WTC11 (cell line): ENCODE measurements at regions not wholly inside any gene's neighbourhood (a gene's known extent, or its start where the extent isn't known, plus 50 kb on each side); places are given as distances from the start of the nearest gene placed in this dataset.

Source experiments
- ATAC-seq: fragments of 200-7000 bp; cut with Tn5 transposase; 2 replicates; pipeline ENCODE4 v1.10.0; 2021; ENCODE audit warnings: mild to moderate bottlenecking, moderate library complexity
- CTCF ChIA-PET: fragments of 300-600 bp; sonication (Branson Sonifier 250); formaldehyde crosslinking; loops from one replicate; lab custom pipeline; 2021; ENCODE audit warnings: antibody characterized with exemption; lab: Charles Lee
- POLR2A ChIA-PET: fragments of 350-600 bp; sonication (Branson Sonifier 250); formaldehyde crosslinking; loops from one replicate; lab custom pipeline; 2021; ENCODE audit warnings: antibody characterized with exemption; lab: Charles Lee
- DNase-seq: peaks from one replicate; pipeline ENCODE4 v3.0.0; 2021; ENCODE audit warnings: low spot score
- H3K27ac Mint-ChIP-seq: 2 replicates; pipeline ENCODE4 v1.8.0; 2021; ENCODE audit warnings: mixed read lengths
- H3K27me3 Mint-ChIP-seq: 2 replicates; pipeline ENCODE4 v1.8.0; 2021; ENCODE audit warnings: low read depth, mild to moderate bottlenecking, moderate library complexity, mixed read lengths
- H3K36me3 Mint-ChIP-seq: 2 replicates; pipeline ENCODE4 v1.8.0; 2021; ENCODE audit warnings: mixed read lengths
- H3K4me1 Mint-ChIP-seq: 2 replicates; pipeline ENCODE4 v1.8.0; 2022; ENCODE audit warnings: mixed read lengths
- H3K4me3 Mint-ChIP-seq: 2 replicates; pipeline ENCODE4 v1.8.0; 2021; ENCODE audit warnings: mild to moderate bottlenecking, moderate library complexity, mixed read lengths
- H3K9me3 Mint-ChIP-seq: 2 replicates; pipeline ENCODE4 v1.8.0; 2021; ENCODE audit warnings: mixed read lengths
- CDX4 ChIP-seq: fragments of 250-450 bp; sonication (Bioruptor Pico); IDR thresholded peaks from 2 replicates; pipeline ENCODE4 v1.9.0; 2021; ENCODE audit warnings: moderate library complexity, mild to moderate bottlenecking, inconsistent platforms, borderline replicate concordance
- E2F5 ChIP-seq: sonication (generic); formaldehyde crosslinking; IDR thresholded peaks from 2 replicates; pipeline ENCODE4 v1.8.1; 2022; ENCODE audit warnings: mild to moderate bottlenecking, moderate library complexity, missing genetic modification reagents
- ERG ChIP-seq: fragments of 250-450 bp; sonication (Bioruptor Pico); IDR thresholded peaks from 2 replicates; pipeline ENCODE4 v1.8.0; 2021; ENCODE audit warnings: mild to moderate bottlenecking
- FOXK1 ChIP-seq: sonication (generic); formaldehyde crosslinking; IDR thresholded peaks from 2 replicates; pipeline ENCODE4 v1.8.0; 2022; ENCODE audit warnings: mild to moderate bottlenecking, moderate library complexity, missing genetic modification reagents
- HMGA2 ChIP-seq: fragments of 250-450 bp; sonication (Bioruptor Pico); IDR thresholded peaks from 2 replicates; pipeline ENCODE4 v1.4.0; 2021; ENCODE audit warnings: mild to moderate bottlenecking, moderate library complexity
- HMGXB4 ChIP-seq: sonication (generic); formaldehyde crosslinking; IDR thresholded peaks from 2 replicates; pipeline ENCODE4 v1.8.1; 2023; ENCODE audit warnings: mild to moderate bottlenecking, moderate library complexity, missing genetic modification reagents
- IRF1 ChIP-seq: sonication (generic); formaldehyde crosslinking; IDR thresholded peaks from 2 replicates; pipeline ENCODE4 v1.8.0; 2023; ENCODE audit warnings: missing genetic modification reagents
- MAX ChIP-seq: sonication (generic); formaldehyde crosslinking; IDR thresholded peaks from 2 replicates; pipeline ENCODE4 v1.8.0; 2022; ENCODE audit warnings: mild to moderate bottlenecking, missing genetic modification reagents
- NR1H2 ChIP-seq: sonication (generic); formaldehyde crosslinking; IDR thresholded peaks from 2 replicates; pipeline ENCODE4 v1.9.0; 2021; ENCODE audit warnings: mild to moderate bottlenecking, moderate library complexity, missing genetic modification reagents
- NR2C2 ChIP-seq: sonication (generic); formaldehyde crosslinking; IDR thresholded peaks from 2 replicates; pipeline ENCODE4 v1.8.0; 2022; ENCODE audit warnings: mild to moderate bottlenecking, missing genetic modification reagents
- NR3C1 ChIP-seq: sonication (generic); formaldehyde crosslinking; conservative IDR thresholded peaks from 2 replicates; pipeline ENCODE4 v1.8.1; 2023; ENCODE audit warnings: low read depth, mild to moderate bottlenecking, missing genetic modification reagents
- SP1 ChIP-seq: sonication (generic); formaldehyde crosslinking; conservative IDR thresholded peaks from 2 replicates; pipeline ENCODE4 v1.8.1; 2022; ENCODE audit warnings: missing genetic modification reagents
- TP53 ChIP-seq: sonication (generic); formaldehyde crosslinking; IDR thresholded peaks from 2 replicates; pipeline ENCODE4 v1.8.1; 2023; ENCODE audit warnings: mild to moderate bottlenecking, missing genetic modification reagents
- ZBTB21 ChIP-seq: sonication (generic); formaldehyde crosslinking; IDR thresholded peaks from 2 replicates; pipeline ENCODE4 v1.8.1; 2023; ENCODE audit warnings: mild to moderate bottlenecking, missing genetic modification reagents, borderline replicate concordance
- ZNF232 ChIP-seq: sonication (generic); formaldehyde crosslinking; IDR thresholded peaks from 2 replicates; pipeline ENCODE4 v1.8.0; 2022; ENCODE audit warnings: mild to moderate bottlenecking, missing genetic modification reagents
- ZNF423 ChIP-seq: fragments of 250-450 bp; sonication (Bioruptor Pico); IDR thresholded peaks from 2 replicates; pipeline ENCODE4 v2.1.2; 2022; ENCODE audit warnings: mild to moderate bottlenecking, moderate library complexity
- ZNF425 ChIP-seq: fragments of 250-450 bp; sonication (Bioruptor Pico); conservative IDR thresholded peaks from 2 replicates; pipeline ENCODE4 v1.9.0; 2021; ENCODE audit warnings: mild to moderate bottlenecking
- ZNF532 ChIP-seq: fragments of 250-450 bp; sonication (Bioruptor Pico); IDR thresholded peaks from 2 replicates; pipeline ENCODE4 v1.9.0; 2021; ENCODE audit warnings: mild to moderate bottlenecking, borderline replicate concordance

- POLR2A ChIA-PET, result no interaction called here
- Mint-ChIP-seq H3K27me3 (no peaks in the 10 kb centered on the region), H3K9me3 (no peaks in the 10 kb centered on the region)
Observed at GRCh38 chr12:89839444-89839843, 130.8 kb upstream of the ATP2B1 start.

More at GRCh38 chr12:89839444-89839843, 130.8 kb upstream of the ATP2B1 start:
- no peak for ATAC-seq
- no peak overlapping the region for H3K4me3 Mint-ChIP-seq
- CTCF ChIA-PET, result no interaction called here
- TF ChIP-seq HMGXB4 (CRISPR knock-in tag), result no peak
- TF ChIP-seq IRF1 (CRISPR knock-in tag), result no peak
- no peak for TF ChIP-seq ZBTB21
- no peak for TF ChIP-seq TP53 (CRISPR knock-in tag)
- TF ChIP-seq SP1 (CRISPR knock-in tag), result no peak
- TF ChIP-seq CDX4 (CRISPR knock-in tag), result no peak
- TF ChIP-seq FOXK1 (CRISPR knock-in tag), result no peak
- no peak for TF ChIP-seq NR3C1 (CRISPR knock-in tag)
- no peak for TF ChIP-seq ZNF425 (CRISPR knock-in tag)
- TF ChIP-seq ERG (CRISPR knock-in tag), result no peak
- no peak for TF ChIP-seq HMGA2
- TF ChIP-seq NR2C2 (CRISPR knock-in tag), result no peak
- no peak for TF ChIP-seq NR1H2
- TF ChIP-seq ZNF232 (CRISPR knock-in tag), result no peak
- TF ChIP-seq E2F5 (CRISPR knock-in tag), result no peak
- TF ChIP-seq ZNF423 (CRISPR knock-in tag), result no peak
- no peak for TF ChIP-seq MAX (CRISPR knock-in tag)
- no peak for TF ChIP-seq ZNF532
- TF ChIP-seq, all 79 proteins: peak for 0
- no peak for DNase-seq
- no peak overlapping the region for H3K27ac Mint-ChIP-seq
- peaks cover 5% of the 10 kb centered on the region for H3K4me1 Mint-ChIP-seq
- no peaks in the 10 kb centered on the region for H3K36me3 Mint-ChIP-seq
